ENCODE measurements at regions not wholly inside any gene's neighbourhood (a gene's known extent, or its start where the extent isn't known, plus 50 kb on each side); places are given as distances from the start of the nearest gene placed in this dataset.

GRCh38 chr9:13444245-13445102 is 165.0 kb upstream of the MPDZ start:
- WGBS (ENCODE audit: low lambda C conversion rate) = 8% methylated on average over 10 of the region's 10 CpGs

More at GRCh38 chr9:13444245-13445102, 165.0 kb upstream of the MPDZ start:
- no peak overlapping the region for H3K27ac ChIP-seq (ENCODE audit: extremely low read length, insufficient read depth, low read length)
- no peak for DNase-seq (ENCODE audit: low spot score)
- 0 out of 5 replicates have a peak, but pooled peaks cover 0 to 4% of the 10 kb centered on the region in 2 experiments for H3K27me3 ChIP-seq (ENCODE audit: control insufficient read depth in 1 of 2, insufficient read depth in 2 of 2, low read length in 2 of 2)
- no peak for FAIRE-seq
- H3K9ac ChIP-seq (ENCODE audit: insufficient read depth, low read depth, low read length) = no peak overlapping the region
- H3K4me3 ChIP-seq (replicated peaks in 1 of 3; ENCODE audit: insufficient read depth in 1 of 3, low read depth in 2 of 3, low read length in 3 of 3) = no peak overlapping the region
- no peaks in the 10 kb centered on the region for H3K79me2 ChIP-seq (ENCODE audit: insufficient read depth, low read length)
- no peaks in the 10 kb centered on the region for H3K36me3 ChIP-seq (replicated peaks in 1 of 2; ENCODE audit: control insufficient read depth in 1 of 2, insufficient read depth in 2 of 2, low read length in 2 of 2)
- no TSS peak for BruUV-seq (replicated peaks)
- no peaks in the 10 kb centered on the region for H4K20me1 ChIP-seq (ENCODE audit: insufficient read depth, low read length)
- no peaks in the 10 kb centered on the region for H3K4me1 ChIP-seq (ENCODE audit: insufficient read depth, low read length)
- ChIA-PET CTCF (ENCODE audit: low intra/inter-chr PET ratio, low total read pairs) (no interaction called here), POLR2A (no interaction called here)
- TF ChIP-seq STAT5B (CRISPR knock-in tag; IDR thresholded peaks at IDR 0.05) (no peak), CREBL2 (CRISPR knock-in tag; IDR thresholded peaks at IDR 0.05; ENCODE audit: borderline replicate concordance) (no peak), SIN3A (IDR thresholded peaks at IDR 0.05; ENCODE audit: borderline replicate concordance, low read depth, low read length) (no peak), ZBTB3 (CRISPR knock-in tag; IDR thresholded peaks at IDR 0.05; ENCODE audit: borderline replicate concordance, low read depth) (no peak), ADNP (CRISPR knock-in tag; IDR thresholded peaks at IDR 0.05) (no peak), RBAK (CRISPR knock-in tag; IDR thresholded peaks at IDR 0.05) (no peak), ZBTB43 (CRISPR knock-in tag; conservative IDR thresholded peaks at IDR 0.05) (no peak), ONECUT2 (CRISPR knock-in tag; IDR thresholded peaks at IDR 0.05) (no peak), ZFP36L2 (CRISPR knock-in tag; IDR thresholded peaks at IDR 0.05) (no peak), NFE2L1 (CRISPR knock-in tag; IDR thresholded peaks at IDR 0.05; ENCODE audit: borderline replicate concordance) (no peak), JARID2 (CRISPR knock-in tag; IDR thresholded peaks at IDR 0.05; ENCODE audit: insufficient replicate concordance) (no peak)
- intact Hi-C loops (cut with micrococcal nuclease; ENCODE audit: unreplicated experiment) = no loop called here
- in situ Hi-C loops (cut with HindIII; ENCODE audit: extremely low pct_ligation_motif_present, low pct_unique_long_range_greater_than_20kb) = no loop called here
- ATAC-seq = no peak
- no peak overlapping the region for H3K4me2 ChIP-seq (ENCODE audit: low read depth, low read length)
- H2AFZ ChIP-seq (ENCODE audit: low read length) = no peak overlapping the region
- H3K9me3 ChIP-seq (ENCODE audit: low read length) = no peaks in the 10 kb centered on the region
